GM12878 (cell line): ENCODE measurements at regions not wholly inside any gene's neighbourhood (a gene's known extent, or its start where the extent isn't known, plus 50 kb on each side); places are given as distances from the start of the nearest gene placed in this dataset.

Experiments
- ATAC-seq: fragments of 200-7000 bp; cut with Tn5 transposase; 3 replicates; pipeline ENCODE4 v1.9.1; 2020; ENCODE audit warnings: mild to moderate bottlenecking, moderate library complexity
- BruUV-seq: library from RNA; stranded (reverse); fragments of 400-500 nt; replicated peaks from 2 replicates; lab custom pipeline; 2021; lab: Mats Ljungman, UMichigan
- CTCF ChIA-PET: fragments of 300-600 bp; sonication (Branson Sonifier 250); formaldehyde crosslinking; extraction: SDS; loops from one replicate; lab custom pipeline; 2021; ENCODE audit warnings: inconsistent platforms; lab: Yijun Ruan, JAX
- POLR2A ChIA-PET: fragments of 350-600 bp; formaldehyde crosslinking; extraction: SDS; loops from one replicate; lab custom pipeline; 2021; ENCODE audit warnings: inconsistent platforms; lab: Charles Lee
- RAD21 ChIA-PET: fragments of 300-600 bp; sonication (Branson Sonifier 250); formaldehyde crosslinking; loops from one replicate; lab custom pipeline; 2023; ENCODE audit warnings: antibody characterized with exemption; ENCODE audit not compliant: unreplicated experiment; lab: Charles Lee
- SMC1A ChIA-PET: fragments of 300-600 bp; sonication (Branson Sonifier 250); formaldehyde crosslinking; loops from one replicate; lab custom pipeline; 2023; ENCODE audit not compliant: unreplicated experiment, uncharacterized antibody; lab: Charles Lee
- DNase-seq: peaks from one replicate; pipeline ENCODE4 v3.0.0-alpha.2; 2011; ENCODE audit warnings: low read depth, low spot score
- FAIRE-seq: peaks from 3 replicates; lab custom pipeline; 2011; peaks lifted over from hg19 to GRCh38; lab: Jason Lieb, UNC
- H2AFZ ChIP-seq: 2 replicates; pipeline ENCODE4 v1.6.0; 2011; ENCODE audit warnings: low read depth, low read length, control low read depth; ENCODE audit not compliant: control insufficient read depth
- H3K27ac ChIP-seq: 2 replicates; pipeline ENCODE4 v1.5.1; 2011; ENCODE audit warnings: control low read depth; ENCODE audit not compliant: control insufficient read depth, insufficient read depth
- H3K27me3 ChIP-seq, 2 experiments: replicated peaks in 1 of 2; 2 replicates each; pipeline versions ENCODE4 v1.6.0 to v1.6.1; 2011; ENCODE audit warnings: low read length in 1 of 2; ENCODE audit not compliant: control insufficient read depth in 2 of 2, insufficient read depth in 2 of 2
- H3K36me3 ChIP-seq, 2 experiments: 2 replicates each; pipeline ENCODE4 v1.5.1; 2011; ENCODE audit warnings: low read length in 1 of 2; ENCODE audit not compliant: control insufficient read depth in 2 of 2, insufficient read depth in 2 of 2
- H3K4me1 ChIP-seq: 2 replicates; pipeline ENCODE4 v1.6.1; 2011; ENCODE audit warnings: mild to moderate bottlenecking, low read length, moderate library complexity, mixed read lengths; ENCODE audit not compliant: control insufficient read depth, insufficient read depth
- H3K4me2 ChIP-seq: 2 replicates; pipeline ENCODE4 v1.6.0; 2011; ENCODE audit warnings: control low read depth; ENCODE audit not compliant: control insufficient read depth, insufficient read depth
- H3K4me3 ChIP-seq: fragments of 200-600 bp; sonication (generic); 2 replicates; pipeline ENCODE4 v1.5.1; 2016
- H3K79me2 ChIP-seq: 2 replicates; pipeline ENCODE4 v1.6.0; 2011; ENCODE audit warnings: low read length; ENCODE audit not compliant: control insufficient read depth, insufficient read depth
- H3K9ac ChIP-seq: 2 replicates; pipeline ENCODE4 v1.8.0; 2011; ENCODE audit warnings: low read length, control low read depth, mixed read lengths; ENCODE audit not compliant: control insufficient read depth, insufficient read depth
- H3K9me3 ChIP-seq: replicated peaks from 3 replicates; pipeline ENCODE4 v1.5.1; 2011; ENCODE audit warnings: mild to moderate bottlenecking, low read length; ENCODE audit not compliant: control insufficient read depth, insufficient read depth
- H4K20me1 ChIP-seq: 2 replicates; pipeline ENCODE4 v1.6.0; 2011; ENCODE audit not compliant: control insufficient read depth, insufficient read depth
- BCL11A ChIP-seq: IDR thresholded peaks from 2 replicates; pipeline ENCODE4 v1.6.1; 2011; ENCODE audit warnings: low read depth, low read length
- EGR1 ChIP-seq, 2 experiments: IDR thresholded peaks; 1 replicate in 1 of 2; 2 replicates in 1 of 2; pipeline ENCODE4 v1.6.1; 2011 to 2012; ENCODE audit warnings: low read depth in 2 of 2, low read length in 2 of 2, borderline replicate concordance in 1 of 2, mild to moderate bottlenecking in 1 of 2, moderate library complexity in 1 of 2
- EZH2 ChIP-seq: IDR thresholded peaks from 2 replicates; pipeline ENCODE4 v1.6.1; 2012; ENCODE audit warnings: low read depth, mild to moderate bottlenecking, control low read depth, inconsistent platforms, low read length, borderline replicate concordance; ENCODE audit not compliant: control insufficient read depth
- MYB ChIP-seq: fragments of 150-350 bp; IDR thresholded peaks from 2 replicates; pipeline ENCODE4 v1.6.1; 2014; ENCODE audit warnings: mild to moderate bottlenecking, low read depth, low read length, borderline replicate concordance
- NBN ChIP-seq: fragments of 450-650 bp; IDR thresholded peaks from 2 replicates; pipeline ENCODE4 v1.6.1; 2016
- NFYB ChIP-seq: IDR thresholded peaks from 2 replicates; pipeline ENCODE4 v1.6.1; 2011; ENCODE audit warnings: low read depth, mild to moderate bottlenecking, low read length, improper control_type of control experiment, moderate library complexity; ENCODE audit not compliant: insufficient read depth
- PAX5 ChIP-seq: IDR thresholded peaks from 2 replicates; pipeline ENCODE4 v1.6.1; 2011; ENCODE audit warnings: low read depth, low read length, borderline replicate concordance
- RCOR1 ChIP-seq: conservative IDR thresholded peaks from 2 replicates; pipeline ENCODE4 v1.6.1; 2012; ENCODE audit warnings: low read depth, low read length, improper control_type of control experiment
- RFX5 ChIP-seq: IDR thresholded peaks from 2 replicates; pipeline ENCODE4 v1.6.1; 2011; ENCODE audit warnings: low read depth, low read length, improper control_type of control experiment
- SPI1 ChIP-seq: IDR thresholded peaks from 2 replicates; pipeline ENCODE4 v1.6.1; 2011; ENCODE audit warnings: low read depth, mild to moderate bottlenecking, low read length, moderate library complexity, borderline replicate concordance; ENCODE audit not compliant: insufficient read depth
- SREBF1 ChIP-seq: IDR thresholded peaks from 2 replicates; pipeline ENCODE4 v1.6.1; 2012; ENCODE audit warnings: mild to moderate bottlenecking, low read length
- WGBS: methylation state at CpG from one replicate; pipeline ENCODE4 v1.1.6; 2016; ENCODE audit warnings: low lambda C conversion rate; ENCODE audit not compliant: insufficient replicate concordance, insufficient coverage; ENCODE audit errors: missing lambda C conversion rate; 5-methylcytosine and 5-hydroxymethylcytosine counted together
- in situ Hi-C: fragments of 300-500 bp; cut with MboI; formaldehyde crosslinking; loops from 9 replicates; pipeline ENCODE4 v1.14.3; 2018; ENCODE audit warnings: mixed read lengths
- intact Hi-C: fragments of 100-400 bp; cut with micrococcal nuclease; formaldehyde crosslinking; loops from one replicate; pipeline ENCODE4 v1.14.2; 2022; ENCODE audit not compliant: unreplicated experiment
- TF ChIP-seq, protein P1 (sequence below): fragments of 450-650 bp; IDR thresholded peaks from 2 replicates; pipeline ENCODE4 v1.6.1; 2017; ENCODE audit warnings: low read depth, mild to moderate bottlenecking, moderate library complexity
- TF ChIP-seq, protein P2 (sequence below): fragments of 450-650 bp; IDR thresholded peaks from 2 replicates; pipeline ENCODE4 v1.6.1; 2017; ENCODE audit warnings: mild to moderate bottlenecking, low read depth, inconsistent platforms; ENCODE audit not compliant: poor library complexity, severe bottlenecking
- TF ChIP-seq, protein P3 (sequence below): IDR thresholded peaks from 2 replicates; pipeline ENCODE4 v1.6.1; 2012; ENCODE audit warnings: mild to moderate bottlenecking, low read depth, low read length
- TF ChIP-seq, protein P4 (sequence below): IDR thresholded peaks from 2 replicates; pipeline ENCODE4 v1.6.1; 2011; ENCODE audit warnings: mild to moderate bottlenecking, low read depth, low read length, moderate library complexity; ENCODE audit not compliant: insufficient replicate concordance

DNA sequence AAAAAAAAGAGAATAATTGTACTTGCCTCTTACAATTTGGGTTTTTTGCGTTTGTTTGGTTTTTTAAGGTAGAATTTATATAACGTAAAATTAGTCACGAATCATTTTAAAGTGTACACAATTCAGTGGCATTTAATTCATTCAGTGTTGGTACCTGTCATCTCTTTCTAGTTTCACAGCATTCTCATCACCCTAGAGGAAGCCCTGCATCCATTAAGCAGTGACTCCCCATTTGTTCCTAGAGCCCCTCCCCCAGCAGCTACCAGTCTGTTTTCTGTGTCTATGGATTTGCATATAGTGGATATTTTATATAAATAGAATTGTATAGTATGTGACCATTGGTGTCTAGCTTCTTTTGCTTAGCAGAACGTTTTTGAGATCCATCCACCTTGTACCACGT lies 233.2 kb upstream of the FMN2 start (continued):
- TF ChIP-seq, protein P1, sequence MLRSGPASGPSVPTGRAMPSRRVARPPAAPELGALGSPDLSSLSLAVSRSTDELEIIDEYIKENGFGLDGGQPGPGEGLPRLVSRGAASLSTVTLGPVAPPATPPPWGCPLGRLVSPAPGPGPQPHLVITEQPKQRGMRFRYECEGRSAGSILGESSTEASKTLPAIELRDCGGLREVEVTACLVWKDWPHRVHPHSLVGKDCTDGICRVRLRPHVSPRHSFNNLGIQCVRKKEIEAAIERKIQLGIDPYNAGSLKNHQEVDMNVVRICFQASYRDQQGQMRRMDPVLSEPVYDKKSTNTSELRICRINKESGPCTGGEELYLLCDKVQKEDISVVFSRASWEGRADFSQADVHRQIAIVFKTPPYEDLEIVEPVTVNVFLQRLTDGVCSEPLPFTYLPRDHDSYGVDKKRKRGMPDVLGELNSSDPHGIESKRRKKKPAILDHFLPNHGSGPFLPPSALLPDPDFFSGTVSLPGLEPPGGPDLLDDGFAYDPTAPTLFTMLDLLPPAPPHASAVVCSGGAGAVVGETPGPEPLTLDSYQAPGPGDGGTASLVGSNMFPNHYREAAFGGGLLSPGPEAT, result no peak
- TF ChIP-seq SPI1, result no peak
- no peak for TF ChIP-seq BCL11A

DNA sequence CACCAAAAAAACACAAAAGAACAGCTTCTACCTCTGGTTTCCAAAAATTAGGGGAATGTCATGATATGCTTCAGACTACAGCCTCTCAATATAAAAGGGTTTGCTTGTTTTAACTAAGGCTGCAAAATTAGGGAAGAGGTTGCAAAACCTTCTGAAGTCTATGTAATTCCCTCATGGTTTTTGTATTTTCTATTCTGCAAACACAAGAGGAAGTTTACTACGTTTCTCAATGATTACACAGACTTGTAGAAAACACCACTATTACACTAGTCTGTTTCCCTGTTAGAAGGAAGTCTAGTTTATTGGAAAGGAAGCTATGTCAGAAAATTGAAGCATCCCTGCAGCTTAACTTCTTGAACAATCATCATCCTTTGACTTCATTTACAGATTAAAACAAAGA lies 229.7 kb upstream of the FMN2 start:
- Histone ChIP-seq H3K27ac (no peak overlapping the region), H3K36me3 (no peaks in the 10 kb centered on the region), H4K20me1 (no peaks in the 10 kb centered on the region), H3K9ac (no peak overlapping the region), H3K4me2 (no peak overlapping the region), H3K9me3 (no peaks in the 10 kb centered on the region), H3K27me3 (no peaks in the 10 kb centered on the region), H2AFZ (no peak overlapping the region), H3K4me1 (no peaks in the 10 kb centered on the region), H3K79me2 (no peaks in the 10 kb centered on the region), H3K4me3 (no peak overlapping the region)
- CTCF ChIA-PET, result no interaction called here
- ATAC-seq (no peak), FAIRE-seq (no peak), DNase-seq (no peak)
- RAD21 ChIA-PET, result no interaction called here
- POLR2A ChIA-PET, result interaction anchor here (0.5 kb wide), 1 partner anchor 278 kb away, joined by 4 read pairs; no protein-coding TSS in a partner anchor
- intact Hi-C loops (no loop called here), in situ Hi-C loops (no loop called here)
- BruUV-seq, result no TSS peak
- SMC1A ChIA-PET, result no interaction called here
- 0% methylated on average over 1 of the region's 1 CpG for WGBS
- TF ChIP-seq, protein P2, sequence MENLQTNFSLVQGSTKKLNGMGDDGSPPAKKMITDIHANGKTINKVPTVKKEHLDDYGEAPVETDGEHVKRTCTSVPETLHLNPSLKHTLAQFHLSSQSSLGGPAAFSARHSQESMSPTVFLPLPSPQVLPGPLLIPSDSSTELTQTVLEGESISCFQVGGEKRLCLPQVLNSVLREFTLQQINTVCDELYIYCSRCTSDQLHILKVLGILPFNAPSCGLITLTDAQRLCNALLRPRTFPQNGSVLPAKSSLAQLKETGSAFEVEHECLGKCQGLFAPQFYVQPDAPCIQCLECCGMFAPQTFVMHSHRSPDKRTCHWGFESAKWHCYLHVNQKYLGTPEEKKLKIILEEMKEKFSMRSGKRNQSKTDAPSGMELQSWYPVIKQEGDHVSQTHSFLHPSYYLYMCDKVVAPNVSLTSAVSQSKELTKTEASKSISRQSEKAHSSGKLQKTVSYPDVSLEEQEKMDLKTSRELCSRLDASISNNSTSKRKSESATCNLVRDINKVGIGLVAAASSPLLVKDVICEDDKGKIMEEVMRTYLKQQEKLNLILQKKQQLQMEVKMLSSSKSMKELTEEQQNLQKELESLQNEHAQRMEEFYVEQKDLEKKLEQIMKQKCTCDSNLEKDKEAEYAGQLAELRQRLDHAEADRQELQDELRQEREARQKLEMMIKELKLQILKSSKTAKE, result no peak
- TF ChIP-seq, protein P3, sequence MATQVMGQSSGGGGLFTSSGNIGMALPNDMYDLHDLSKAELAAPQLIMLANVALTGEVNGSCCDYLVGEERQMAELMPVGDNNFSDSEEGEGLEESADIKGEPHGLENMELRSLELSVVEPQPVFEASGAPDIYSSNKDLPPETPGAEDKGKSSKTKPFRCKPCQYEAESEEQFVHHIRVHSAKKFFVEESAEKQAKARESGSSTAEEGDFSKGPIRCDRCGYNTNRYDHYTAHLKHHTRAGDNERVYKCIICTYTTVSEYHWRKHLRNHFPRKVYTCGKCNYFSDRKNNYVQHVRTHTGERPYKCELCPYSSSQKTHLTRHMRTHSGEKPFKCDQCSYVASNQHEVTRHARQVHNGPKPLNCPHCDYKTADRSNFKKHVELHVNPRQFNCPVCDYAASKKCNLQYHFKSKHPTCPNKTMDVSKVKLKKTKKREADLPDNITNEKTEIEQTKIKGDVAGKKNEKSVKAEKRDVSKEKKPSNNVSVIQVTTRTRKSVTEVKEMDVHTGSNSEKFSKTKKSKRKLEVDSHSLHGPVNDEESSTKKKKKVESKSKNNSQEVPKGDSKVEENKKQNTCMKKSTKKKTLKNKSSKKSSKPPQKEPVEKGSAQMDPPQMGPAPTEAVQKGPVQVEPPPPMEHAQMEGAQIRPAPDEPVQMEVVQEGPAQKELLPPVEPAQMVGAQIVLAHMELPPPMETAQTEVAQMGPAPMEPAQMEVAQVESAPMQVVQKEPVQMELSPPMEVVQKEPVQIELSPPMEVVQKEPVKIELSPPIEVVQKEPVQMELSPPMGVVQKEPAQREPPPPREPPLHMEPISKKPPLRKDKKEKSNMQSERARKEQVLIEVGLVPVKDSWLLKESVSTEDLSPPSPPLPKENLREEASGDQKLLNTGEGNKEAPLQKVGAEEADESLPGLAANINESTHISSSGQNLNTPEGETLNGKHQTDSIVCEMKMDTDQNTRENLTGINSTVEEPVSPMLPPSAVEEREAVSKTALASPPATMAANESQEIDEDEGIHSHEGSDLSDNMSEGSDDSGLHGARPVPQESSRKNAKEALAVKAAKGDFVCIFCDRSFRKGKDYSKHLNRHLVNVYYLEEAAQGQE, result no peak
- TF ChIP-seq PAX5 (no peak), MYB (no peak), RCOR1 (no peak), SREBF1 (no peak), NFYB (no peak), RFX5 (no peak), NBN (no peak), EGR1 (IDR thresholded peaks at IDR 0.05; ENCODE audit: borderline replicate concordance in 1 of 2, low read depth in 2 of 2, low read length in 2 of 2) (no peak), EZH2 (no peak)
- TF ChIP-seq, protein P4, sequence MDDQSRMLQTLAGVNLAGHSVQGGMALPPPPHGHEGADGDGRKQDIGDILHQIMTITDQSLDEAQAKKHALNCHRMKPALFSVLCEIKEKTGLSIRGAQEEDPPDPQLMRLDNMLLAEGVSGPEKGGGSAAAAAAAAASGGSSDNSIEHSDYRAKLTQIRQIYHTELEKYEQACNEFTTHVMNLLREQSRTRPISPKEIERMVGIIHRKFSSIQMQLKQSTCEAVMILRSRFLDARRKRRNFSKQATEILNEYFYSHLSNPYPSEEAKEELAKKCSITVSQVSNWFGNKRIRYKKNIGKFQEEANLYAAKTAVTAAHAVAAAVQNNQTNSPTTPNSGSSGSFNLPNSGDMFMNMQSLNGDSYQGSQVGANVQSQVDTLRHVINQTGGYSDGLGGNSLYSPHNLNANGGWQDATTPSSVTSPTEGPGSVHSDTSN, result no peak
